HG03064 (cell line): ENCODE measurements at regions not wholly inside any gene's neighbourhood (a gene's known extent, or its start where the extent isn't known, plus 50 kb on each side); places are given as distances from the start of the nearest gene placed in this dataset.

ENCODE experiments used
- ATAC-seq: cut with Tn5 transposase; IDR thresholded peaks from one replicate; pipeline ENCODE4 v1.9.1; 2021; ENCODE audit warnings: low read depth; ENCODE audit not compliant: unreplicated experiment

DNA sequence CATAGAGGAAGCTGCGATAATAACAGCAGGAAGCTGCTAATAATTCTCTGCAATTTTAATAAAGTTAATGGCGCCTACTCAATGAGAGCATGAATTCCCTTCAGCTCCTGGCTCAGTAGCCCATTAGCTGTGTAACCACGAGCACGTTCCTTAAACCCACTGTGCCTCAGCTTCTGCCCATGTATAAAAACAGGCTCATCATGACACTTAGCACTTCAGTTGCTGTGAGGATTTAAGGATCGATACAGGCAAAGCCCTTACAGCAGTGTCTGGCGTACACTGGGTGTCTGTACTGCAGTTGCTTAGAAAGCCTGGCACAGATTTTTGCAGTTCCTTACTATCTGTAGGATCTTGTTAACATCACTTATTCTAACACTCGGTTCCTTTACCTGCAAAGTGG lies 673.4 kb upstream of the ARGLU1 start:
- ATAC-seq, result no peak

- no peak for ATAC-seq
Observed at GRCh38 chr13:107239213-107239612, 671.3 kb upstream of the ARGLU1 start.

DNA sequence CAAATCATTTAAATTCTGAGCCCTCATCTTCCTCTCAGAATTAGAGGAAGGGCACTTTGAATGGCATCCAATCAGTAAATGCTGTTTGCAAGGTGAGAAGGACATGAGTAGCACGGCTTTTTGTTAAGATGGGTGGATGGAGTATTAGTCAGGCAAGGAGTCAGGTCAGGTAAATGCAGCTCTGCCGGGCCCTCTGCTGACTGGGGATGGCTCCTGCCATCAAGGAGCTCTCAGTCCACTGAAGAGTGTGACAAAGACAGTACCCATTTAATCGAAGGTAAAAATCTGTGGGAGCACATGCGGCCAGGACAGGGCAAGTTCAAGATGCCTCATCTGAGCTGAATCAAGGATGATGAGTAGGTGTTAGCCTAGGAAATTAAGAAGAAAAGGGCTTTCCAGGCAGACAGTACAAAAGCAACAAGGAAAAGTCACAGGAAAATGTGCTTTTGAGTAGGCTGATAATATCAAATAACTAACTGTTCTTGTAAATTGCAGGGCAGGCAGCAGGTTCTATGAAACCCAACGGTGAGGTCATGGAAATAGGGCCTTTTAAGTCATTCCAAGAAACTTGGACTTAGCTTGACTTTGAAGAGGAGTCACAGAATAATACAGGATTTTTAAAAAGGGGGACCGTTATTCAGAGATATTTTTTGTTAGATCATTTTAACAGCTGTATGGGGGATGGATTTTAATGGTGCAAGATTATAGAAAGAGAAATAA lies 670.5 kb upstream of the ARGLU1 start:
- ATAC-seq, result no peak

- no peak for ATAC-seq
Observed at GRCh38 chr13:107234319-107235073, 666.6 kb upstream of the ARGLU1 start.

DNA sequence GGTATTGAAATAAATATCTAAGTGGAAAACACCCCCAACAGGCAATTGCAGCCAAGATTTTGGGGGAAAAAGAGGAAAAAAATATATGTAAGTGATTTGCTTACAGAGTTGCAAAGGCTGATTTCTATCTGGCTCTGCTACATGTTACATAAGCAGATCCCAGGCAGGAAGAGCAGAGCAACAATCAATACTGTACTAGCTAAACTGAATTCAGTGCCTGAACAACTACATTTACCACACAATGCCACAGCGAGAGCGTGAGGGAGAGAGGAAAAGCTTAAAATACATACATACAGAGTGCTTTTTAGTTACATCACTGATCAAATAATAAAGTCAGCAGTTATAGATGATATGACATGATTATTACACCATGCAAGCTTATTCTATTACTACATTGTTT lies 665.6 kb upstream of the ARGLU1 start:
- ATAC-seq, result no peak

- no peak for ATAC-seq
Observed at GRCh38 chr13:107231944-107232343, 664.0 kb upstream of the ARGLU1 start.

DNA sequence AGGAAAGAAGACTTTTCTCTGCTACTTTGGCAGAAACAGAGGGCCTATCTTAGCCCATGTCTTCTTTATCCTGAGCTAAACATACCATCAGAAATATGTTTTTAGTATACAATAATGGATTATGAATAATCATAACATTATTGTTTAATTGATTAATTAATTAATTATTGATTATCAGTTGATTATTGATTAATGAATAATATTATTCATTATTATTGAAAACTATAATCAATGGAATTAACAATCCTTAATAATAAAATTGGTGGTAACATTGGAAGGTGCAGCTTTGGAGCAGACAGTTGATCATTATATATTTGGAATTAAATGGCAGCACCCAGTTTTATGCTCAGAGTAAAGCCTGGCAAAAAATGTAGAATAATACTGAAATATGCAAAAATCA lies 655.9 kb upstream of the ARGLU1 start:
- ATAC-seq, result no peak

- no peak for ATAC-seq
Observed at GRCh38 chr13:107222597-107222996, 654.7 kb upstream of the ARGLU1 start.

DNA sequence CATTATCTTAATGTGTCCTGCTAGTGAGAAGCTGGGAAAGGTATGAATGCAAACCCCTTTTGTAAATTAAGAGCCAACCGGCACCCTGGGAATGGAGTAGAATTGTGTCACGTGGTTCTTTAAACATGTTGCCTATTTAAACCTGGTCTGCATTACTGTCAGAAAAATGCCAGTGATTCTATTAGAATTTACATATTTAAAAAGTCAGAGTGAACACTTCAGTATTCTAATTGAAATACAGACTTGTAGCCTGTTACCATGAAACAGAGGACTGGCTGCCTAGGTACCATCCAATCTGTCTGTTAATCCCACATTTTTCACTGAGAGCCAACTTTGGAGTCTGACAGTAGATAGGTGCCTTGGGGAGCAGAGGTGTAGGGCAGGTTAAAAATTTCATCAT lies 652.3 kb upstream of the ARGLU1 start:
- no peak for ATAC-seq

DNA sequence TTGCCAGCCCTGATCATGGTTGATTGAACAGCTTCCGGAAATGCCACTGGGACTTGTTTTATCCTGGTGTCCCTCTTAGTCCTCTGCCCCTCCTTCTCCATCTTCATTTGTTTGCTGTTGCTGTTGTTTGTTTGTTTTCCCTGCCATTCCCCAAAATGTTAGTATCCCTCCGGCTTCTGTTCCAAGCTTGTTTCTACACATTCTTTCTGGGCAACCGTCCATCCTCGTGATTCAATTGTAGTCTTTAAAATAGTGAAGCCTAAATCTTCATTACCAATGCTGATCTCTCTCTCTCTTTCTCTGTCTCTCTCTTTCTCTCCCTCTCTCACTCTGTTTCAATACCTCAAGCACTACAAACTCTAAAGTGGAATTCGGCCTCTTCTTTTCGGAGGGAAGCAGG lies 649.3 kb upstream of the ARGLU1 start:
- ATAC-seq, result no peak

GRCh38 chr13:107216046-107216755 lies 648.3 kb upstream of the ARGLU1 start:
- no peak for ATAC-seq

GRCh38 chr13:107211073-107211472 lies 643.1 kb upstream of the ARGLU1 start:
- ATAC-seq, result peak; percentile 99

DNA sequence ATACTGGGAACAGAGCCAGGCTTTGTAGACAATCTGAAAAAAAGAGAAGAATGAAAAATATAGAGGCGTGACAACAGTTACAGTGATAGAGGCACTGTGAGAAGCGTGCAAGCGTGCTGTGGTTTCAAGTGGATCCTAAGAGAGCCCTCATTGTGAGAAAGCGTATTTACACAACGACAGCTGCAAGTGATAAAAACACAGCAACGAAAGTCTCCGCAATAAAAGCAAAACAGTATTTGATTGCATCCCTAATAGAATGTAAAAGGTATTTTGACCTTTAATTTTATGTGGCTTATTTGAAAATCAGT lies 642.7 kb upstream of the ARGLU1 start:
- ATAC-seq, result no peak

- ATAC-seq, result no peak
Observed at GRCh38 chr13:107209824-107210722, 642.1 kb upstream of the ARGLU1 start.

GRCh38 chr13:107208889-107209288 lies 641.0 kb upstream of the ARGLU1 start:
- ATAC-seq, result no peak

- ATAC-seq, result peak; percentile 98
Observed at GRCh38 chr13:107205318-107206104, 637.6 kb upstream of the ARGLU1 start.

DNA sequence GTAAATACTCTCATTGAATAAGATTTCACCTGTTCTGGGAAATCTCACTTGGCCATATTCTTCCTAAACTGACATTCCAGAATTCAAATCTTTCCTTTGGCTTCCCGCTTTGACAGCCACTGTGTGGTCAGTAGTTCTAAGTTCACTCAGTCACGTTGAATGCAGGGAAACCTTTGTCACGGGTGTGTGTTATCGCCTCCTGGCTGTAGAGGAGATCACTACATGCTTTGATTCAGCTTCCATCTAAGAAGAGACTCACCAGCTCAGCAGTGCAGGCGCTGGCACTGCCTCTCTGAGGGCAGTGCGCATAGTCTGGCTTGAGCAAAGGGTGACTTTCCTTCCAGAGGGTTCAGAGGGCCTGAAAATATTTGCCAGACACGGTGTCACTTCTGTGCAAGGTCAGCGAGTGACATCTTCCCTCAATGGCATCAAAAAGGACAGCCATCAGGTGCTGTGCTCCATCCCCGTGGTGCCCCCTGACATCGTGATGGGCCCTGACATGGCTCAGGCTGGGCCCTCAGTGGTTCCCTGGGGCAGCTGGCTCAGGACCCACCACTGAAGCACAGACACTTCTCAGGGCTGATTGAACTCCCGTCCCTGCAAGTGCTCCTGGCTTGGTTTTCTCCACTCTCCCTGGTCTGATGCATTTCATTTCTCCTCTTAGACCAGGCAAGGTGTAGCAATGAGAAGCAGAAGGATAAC lies 635.4 kb upstream of the ARGLU1 start:
- no peak for ATAC-seq

- ATAC-seq, result no peak
Observed at GRCh38 chr13:107202371-107203023, 634.6 kb upstream of the ARGLU1 start.

GRCh38 chr13:107200491-107200890 lies 632.6 kb upstream of the ARGLU1 start:
- no peak for ATAC-seq
